Heart left ventricle (tissue), 16 donors: ENCODE measurements at regions not wholly inside any gene's neighbourhood (a gene's known extent, or its start where the extent isn't known, plus 50 kb on each side); places are given as distances from the start of the nearest gene placed in this dataset.

Experiments used
- ATAC-seq, 4 donors: fragments of 200-7000 bp; cut with Tn5 transposase; one replicate each; pipeline ENCODE4 v1.9.1; 2020 to 2022; ENCODE audit warnings: moderate library complexity in 4 of 4, mild to moderate bottlenecking in 3 of 4, moderate number of reproducible peaks in 1 of 4
- DNase-seq, 5 donors: peaks; one replicate each; pipeline ENCODE4 v3.0.0-alpha.2; 2020
- H3K27ac ChIP-seq, 12 donors: fragments of 200-600 bp; sonication (generic) in 4 of 12; one replicate each; pipeline versions ENCODE4 v1.5.0 to v1.8.0; 2016 to 2022; ENCODE audit warnings: mild to moderate bottlenecking in 2 of 12
- H3K27me3 ChIP-seq, 9 donors: fragments of 200-600 bp; sonication (generic) in 2 of 9; one replicate each; pipeline versions ENCODE4 v1.5.1 to v1.8.0; 2016 to 2022; ENCODE audit warnings: mild to moderate bottlenecking in 3 of 9
- H3K36me3 ChIP-seq, 9 donors: fragments of 200-600 bp; sonication (generic) in 2 of 9; one replicate each; pipeline versions ENCODE4 v1.5.0 to v1.8.0; 2018 to 2022; ENCODE audit warnings: mild to moderate bottlenecking in 2 of 9
- H3K4me1 ChIP-seq, 12 donors: fragments of 200-600 bp; sonication (generic) in 4 of 12; one replicate each; pipeline versions ENCODE4 v1.5.0 to v1.8.0; 2016 to 2022; ENCODE audit warnings: mild to moderate bottlenecking in 3 of 12
- H3K4me3 ChIP-seq, 12 donors: fragments of 200-600 bp; sonication (generic) in 4 of 12; one replicate each; pipeline versions ENCODE4 v1.5.0 to v1.8.0; 2017 to 2022; ENCODE audit warnings: mild to moderate bottlenecking in 9 of 12, moderate library complexity in 4 of 12
- H3K9me3 ChIP-seq, 12 donors: fragments of 200-600 bp; sonication (generic) in 4 of 12; one replicate each; pipeline versions ENCODE4 v1.5.0 to v1.8.0; 2016 to 2022; ENCODE audit warnings: mild to moderate bottlenecking in 1 of 12
- CTCF ChIP-seq, 12 donors: fragments of 200-600 bp; sonication (generic) in 4 of 12; IDR thresholded peaks; one replicate each; pipeline versions ENCODE4 v1.5.0 to v1.8.0; 2018 to 2022; ENCODE audit warnings: antibody characterized with exemption in 12 of 12, mild to moderate bottlenecking in 5 of 12
- POLR2A ChIP-seq, 2 donors: fragments of 450-650 bp; IDR thresholded peaks; one replicate each; pipeline ENCODE4 v1.6.1; 2017; ENCODE audit warnings: antibody characterized with exemption in 2 of 2, mild to moderate bottlenecking in 2 of 2, moderate library complexity in 2 of 2
- WGBS, 4 donors: extraction: QIAGEN DNeasy Blood & Tissue Kit in 2 of 4; methylation state at CpG; one replicate each; pipeline versions ENCODE4 v1.1.5 to v1.1.7; 2013 to 2018; 5-methylcytosine and 5-hydroxymethylcytosine counted together
- intact Hi-C, 10 donors: fragments of 100-400 bp; cut with DNase I; formaldehyde crosslinking; loops; one replicate each; pipeline versions ENCODE4 v1.11.1 to v1.14.2; 2022
- donor health status: ischemic (EF 13 %, LVEDD 7.1; RV severe dilation, severe dysfunction).
- donor health status: healthy with polysubstance abuse.
- donor health status: DM: no; HTN: yes; CAD: no.
- donor health status: DM: no; HTN: no; CAD: no.
- donor health status: ischemic (EF 25% LVEDD 6.9; RV normal size, moderate dysfunction).
- donor health status: ischemic (EF 25% LVEDD 5.7; RV mildly dilated, moderate dysfunction).
- donor health status: healthy.
- donor health status: DM: yes; HTN: yes; CAD: no.
- donor health status: ischemic (EF 35%, LVEDD 5.7; RV mildly dilated, moderate dysfunction).
- donor health status: nonischemic (EF 11% LVEDD 7.7; RV severe dilation, severe dysfunction).
- donor health status: DM: yes; HTN: yes; CAD: no.
- donor health status: PGD.
- donor health status: ischemic (EF 29% LVEDD 5.4; RV normal size, mild dysfunction).
- donor health status: nonischemic (EF 23%, LVEDD 6.1; RV moderate dilation, normal function).

- no peak for ATAC-seq
- no peaks in the 10 kb centered on the region for H3K9me3 ChIP-seq
- H3K36me3 ChIP-seq: no peaks in the 10 kb centered on the region
- DNase-seq: no peak
- no peak overlapping the region for H3K27ac ChIP-seq
- H3K27me3 ChIP-seq: no peaks in the 10 kb centered on the region
- intact Hi-C loops: no loop called here
- no peak overlapping the region for H3K4me3 ChIP-seq
- no peak for TF ChIP-seq POLR2A (IDR thresholded peaks at IDR 0.05)
- TF ChIP-seq CTCF (IDR thresholded peaks at IDR 0.05): no peak
- H3K4me1 ChIP-seq: no peaks in the 10 kb centered on the region
Measured at GRCh38 chr17:71699907-71700306, 420.9 kb upstream of the SOX9 start.

- TF ChIP-seq CTCF (IDR thresholded peaks at IDR 0.05): no peak
- no peak for TF ChIP-seq POLR2A (IDR thresholded peaks at IDR 0.05)
- Histone ChIP-seq H3K27ac (no peak overlapping the region), H3K9me3 (no peaks in the 10 kb centered on the region), H3K36me3 (no peaks in the 10 kb centered on the region), H3K4me1 (no peaks in the 10 kb centered on the region), H3K27me3 (no peaks in the 10 kb centered on the region), H3K4me3 (no peak overlapping the region)
- WGBS, 4 donors: 70 to 81% (median 77%) methylated on average over 2 of the region's 2 CpGs
- no peak for DNase-seq
- intact Hi-C loops: no loop called here
- no peak for ATAC-seq
Measured at GRCh38 chr17:71703701-71704100, 417.1 kb upstream of the SOX9 start.

GRCh38 chr17:71709271-71709890 lies 411.4 kb upstream of the SOX9 start:
- ATAC-seq: no peak
- Histone ChIP-seq H3K36me3 (no peaks in the 10 kb centered on the region), H3K9me3 (no peaks in the 10 kb centered on the region), H3K27ac (no peak overlapping the region), H3K4me1 (no peaks in the 10 kb centered on the region), H3K4me3 (no peak overlapping the region), H3K27me3 (no peaks in the 10 kb centered on the region)
- 74 to 86% (median 81%) methylated on average over 3 of the region's 3 CpGs for WGBS, 4 donors
- intact Hi-C loops: no loop called here
- no peak for DNase-seq
- TF ChIP-seq CTCF (IDR thresholded peaks at IDR 0.05): no peak

- Histone ChIP-seq H3K9me3 (no peaks in the 10 kb centered on the region), H3K27ac (no peak overlapping the region), H3K36me3 (no peaks in the 10 kb centered on the region), H3K4me1 (no peaks in the 10 kb centered on the region), H3K4me3 (no peak overlapping the region), H3K27me3 (no peaks in the 10 kb centered on the region)
- no peak for ATAC-seq
- 78 to 83% (median 80%) methylated on average over 4 of the region's 4 CpGs for WGBS, 4 donors
- intact Hi-C loops: no loop called here
- DNase-seq: no peak
- TF ChIP-seq POLR2A (IDR thresholded peaks at IDR 0.05): no peak
- TF ChIP-seq CTCF (IDR thresholded peaks at IDR 0.05): no peak
Measured at GRCh38 chr17:71709946-71710345, 410.9 kb upstream of the SOX9 start.
